RPMI7951 (cell line): ENCODE measurements at regions not wholly inside any gene's neighbourhood (a gene's known extent, or its start where the extent isn't known, plus 50 kb on each side); places are given as distances from the start of the nearest gene placed in this dataset.

ENCODE experiments used
- DNase-seq: peaks from one replicate; pipeline ENCODE4 v3.0.0-alpha.2; 2012; ENCODE audit warnings: low read depth

- DNase-seq = no peak
Measured at GRCh38 chr15:29208836-29209235, 60.8 kb downstream of the NSMCE3 start.

GRCh38 chr15:29208352-29208751 lies 61.3 kb downstream of the NSMCE3 start:
- no peak for DNase-seq

DNA sequence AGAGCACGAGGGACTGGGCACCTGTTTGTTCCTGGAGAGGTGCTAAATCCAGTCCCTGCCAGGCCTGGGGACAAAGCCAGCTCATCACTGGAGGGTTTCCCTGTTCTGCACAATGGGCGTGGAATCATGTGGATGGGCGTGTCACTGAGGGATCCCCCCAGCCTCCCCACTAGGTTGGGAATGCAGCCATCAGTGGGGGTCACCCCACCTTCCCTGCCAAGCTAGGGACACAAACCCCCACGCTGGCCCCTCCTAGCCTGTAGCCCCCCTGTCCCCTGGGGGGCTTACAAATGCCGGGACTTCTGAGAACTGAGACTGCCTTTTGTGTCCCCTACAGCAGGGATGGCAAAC lies 61.9 kb downstream of the NSMCE3 start:
- DNase-seq = no peak

GRCh38 chr15:29207027-29207757 lies 62.4 kb downstream of the NSMCE3 start:
- no peak for DNase-seq

DNA sequence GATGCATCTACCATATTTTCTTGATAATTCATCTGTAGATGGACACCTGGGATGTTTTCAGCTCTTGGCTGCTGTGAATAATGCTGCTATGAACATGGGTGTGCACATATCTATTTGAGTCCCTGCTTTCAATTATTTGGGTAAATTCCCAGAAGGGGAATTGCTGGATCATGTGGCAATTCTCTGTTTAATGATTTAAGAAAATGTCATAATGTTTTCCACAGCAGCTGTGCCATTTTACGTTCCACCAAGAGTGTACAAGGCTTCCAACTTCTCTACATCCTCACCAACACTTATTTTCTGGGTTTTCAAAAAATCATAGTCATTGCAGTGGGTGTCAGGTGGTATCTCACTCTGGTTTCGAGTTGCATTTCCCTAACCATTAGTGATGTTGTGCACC lies 64.4 kb downstream of the NSMCE3 start:
- no peak for DNase-seq

DNA sequence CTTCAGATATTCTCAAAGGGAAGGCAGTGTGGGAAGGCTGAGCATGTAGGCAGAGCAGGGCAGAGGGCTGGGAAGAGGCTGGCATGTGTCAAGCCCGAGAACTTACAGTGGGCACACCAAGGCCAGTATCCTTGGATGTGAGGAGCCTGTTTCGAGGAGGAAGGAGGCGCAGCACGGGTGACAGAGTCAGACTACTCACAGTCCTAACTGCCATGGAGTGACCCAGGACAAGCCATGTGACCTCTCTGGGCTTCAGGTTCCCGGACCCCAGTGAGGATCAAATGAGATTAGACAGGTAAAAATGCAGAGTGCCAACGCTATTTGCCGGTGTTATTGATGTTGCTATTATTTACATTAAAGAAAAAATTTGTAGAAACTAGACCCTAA lies 65.3 kb downstream of the NSMCE3 start:
- DNase-seq = no peak

DNA sequence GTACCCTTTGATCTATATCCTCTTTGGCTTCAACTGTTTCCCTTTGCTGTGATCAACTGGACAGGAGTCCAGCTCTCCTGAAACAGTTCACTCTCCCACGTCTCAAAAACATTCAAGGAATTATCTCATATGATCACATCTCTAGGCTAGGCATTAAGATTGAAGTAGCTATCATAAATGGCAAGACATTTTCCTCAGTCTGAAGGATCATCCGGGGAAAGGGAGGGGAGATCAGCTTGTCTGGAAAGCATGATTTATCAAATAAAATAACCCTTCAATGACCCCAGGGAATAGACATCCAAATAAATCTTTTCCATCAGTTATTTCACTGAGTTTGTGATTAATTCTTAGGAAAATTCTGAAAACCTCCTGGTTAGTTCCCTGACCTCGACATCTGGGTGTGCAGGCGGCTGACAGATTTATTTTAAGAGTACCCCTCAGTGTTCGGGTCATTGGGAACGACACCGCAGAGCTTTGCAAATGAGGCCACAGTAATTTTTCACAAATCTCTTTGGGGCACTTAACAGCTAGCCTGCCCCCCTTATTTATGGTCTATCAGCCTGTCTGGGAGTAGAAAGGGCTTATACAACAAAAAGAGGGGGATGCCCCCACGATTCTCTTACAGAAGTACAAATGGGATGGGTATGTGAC lies 65.8 kb downstream of the NSMCE3 start:
- DNase-seq = no peak

GRCh38 chr15:29196722-29197121 lies 72.9 kb downstream of the NSMCE3 start:
- DNase-seq = no peak

- DNase-seq = no peak
Measured at GRCh38 chr15:29196290-29196689, 73.3 kb downstream of the NSMCE3 start.

DNA sequence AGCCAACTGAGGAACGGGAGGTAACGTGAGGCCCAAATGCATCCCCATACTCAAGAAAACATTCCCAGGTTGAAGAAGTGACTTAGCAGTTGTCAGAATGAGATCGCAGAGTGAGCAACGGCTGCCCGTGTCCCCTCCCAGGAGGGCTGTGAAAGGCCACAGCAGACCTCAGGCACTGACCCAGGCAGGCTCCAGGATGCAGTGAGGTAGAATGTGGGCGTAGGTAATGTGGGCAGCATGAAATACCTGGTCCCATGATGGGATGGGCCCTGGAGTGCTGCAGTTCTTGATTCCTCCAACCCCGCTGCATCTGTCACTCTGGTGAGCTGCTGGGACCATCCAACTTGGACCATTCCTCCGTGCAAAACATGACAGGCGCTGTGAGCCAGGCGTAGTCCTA lies 74.8 kb downstream of the NSMCE3 start:
- no peak for DNase-seq

GRCh38 chr15:29183071-29183831 lies 86.4 kb downstream of the NSMCE3 start:
- peak; percentile 4 for DNase-seq

DNA sequence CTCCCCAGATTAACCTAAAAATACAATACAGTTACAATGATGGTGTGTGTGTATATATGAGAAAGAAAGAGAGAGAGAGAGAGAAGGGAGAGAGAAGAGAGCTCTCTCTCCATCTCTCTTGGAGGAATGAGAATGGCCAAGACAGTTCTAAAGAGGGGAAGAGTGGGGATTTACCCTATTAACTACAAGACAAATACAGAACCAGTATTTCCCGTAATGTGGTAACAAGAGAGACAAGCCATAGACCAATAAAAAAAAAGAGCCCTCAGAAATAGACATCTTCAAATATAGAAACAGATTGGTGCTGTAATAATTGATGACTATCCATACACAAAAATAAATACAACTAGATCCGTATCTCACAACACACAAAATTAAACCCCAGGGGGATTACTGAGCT lies 87.0 kb downstream of the NSMCE3 start:
- DNase-seq = no peak

GRCh38 chr15:29172742-29173725 lies 96.6 kb downstream of the NSMCE3 start:
- DNase-seq = no peak

- no peak for DNase-seq
Measured at GRCh38 chr15:29170521-29170920, 99.1 kb downstream of the NSMCE3 start.
